Mucosa of stomach (tissue), 1 donor: ENCODE measurements at regions not wholly inside any gene's neighbourhood (a gene's known extent, or its start where the extent isn't known, plus 50 kb on each side); places are given as distances from the start of the nearest gene placed in this dataset.

Experiments
- H3K27me3 ChIP-seq: one replicate; pipeline ENCODE4 v1.7.0; 2013; ENCODE audit warnings: mild to moderate bottlenecking, low read length; ENCODE audit not compliant: control insufficient read depth, insufficient read depth
- H3K36me3 ChIP-seq: one replicate; pipeline ENCODE4 v1.7.0; 2013; ENCODE audit warnings: low read length; ENCODE audit not compliant: control insufficient read depth, insufficient read depth
- H3K4me1 ChIP-seq: one replicate; pipeline ENCODE4 v1.7.0; 2013; ENCODE audit warnings: mild to moderate bottlenecking, low read length; ENCODE audit not compliant: control insufficient read depth, insufficient read depth
- H3K4me3 ChIP-seq: one replicate; pipeline ENCODE4 v1.7.0; 2013; ENCODE audit warnings: low read length
- H3K9ac ChIP-seq: one replicate; pipeline ENCODE4 v1.7.0; 2013; ENCODE audit warnings: mild to moderate bottlenecking, low read length, moderate library complexity
- H3K9me3 ChIP-seq: one replicate; pipeline ENCODE4 v1.7.0; 2013; ENCODE audit warnings: mild to moderate bottlenecking, low read length, moderate library complexity; ENCODE audit not compliant: control insufficient read depth
- donor health status: Pancreatic carcinoma.

GRCh38 chr4:41851621-41852020 is 83.6 kb upstream of the TMEM33 start:
- peaks cover 2% of the 10 kb centered on the region for H3K27me3 ChIP-seq
- H3K9me3 ChIP-seq, result no peaks in the 10 kb centered on the region
- H3K4me3 ChIP-seq, result no peak overlapping the region
- H3K4me1 ChIP-seq, result no peaks in the 10 kb centered on the region
- no peak overlapping the region for H3K9ac ChIP-seq
- H3K36me3 ChIP-seq, result no peaks in the 10 kb centered on the region

DNA sequence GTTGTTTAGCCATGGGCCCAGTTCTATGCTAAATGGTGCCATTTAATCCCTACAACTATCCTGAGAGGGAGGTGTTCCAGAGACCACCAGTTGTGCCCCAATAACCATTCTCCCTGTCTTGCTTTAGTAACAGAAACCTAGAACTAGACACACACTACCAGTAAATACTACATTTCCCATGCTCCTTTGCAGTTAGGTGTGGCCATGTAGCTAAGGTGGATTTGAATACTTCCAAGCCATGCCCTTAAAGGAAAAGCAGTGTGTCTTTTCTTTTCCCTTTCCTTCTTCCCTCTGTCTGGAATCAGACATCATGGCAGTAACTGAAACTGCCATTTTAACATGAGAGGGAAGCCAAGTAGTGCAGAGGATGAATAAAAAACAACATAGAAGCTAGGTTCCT is 90.9 kb upstream of the TMEM33 start:
- no peak overlapping the region for H3K4me3 ChIP-seq
- H3K9me3 ChIP-seq, result no peaks in the 10 kb centered on the region
- no peak overlapping the region for H3K9ac ChIP-seq
- H3K27me3 ChIP-seq, result no peaks in the 10 kb centered on the region
- no peaks in the 10 kb centered on the region for H3K4me1 ChIP-seq
- no peaks in the 10 kb centered on the region for H3K36me3 ChIP-seq

DNA sequence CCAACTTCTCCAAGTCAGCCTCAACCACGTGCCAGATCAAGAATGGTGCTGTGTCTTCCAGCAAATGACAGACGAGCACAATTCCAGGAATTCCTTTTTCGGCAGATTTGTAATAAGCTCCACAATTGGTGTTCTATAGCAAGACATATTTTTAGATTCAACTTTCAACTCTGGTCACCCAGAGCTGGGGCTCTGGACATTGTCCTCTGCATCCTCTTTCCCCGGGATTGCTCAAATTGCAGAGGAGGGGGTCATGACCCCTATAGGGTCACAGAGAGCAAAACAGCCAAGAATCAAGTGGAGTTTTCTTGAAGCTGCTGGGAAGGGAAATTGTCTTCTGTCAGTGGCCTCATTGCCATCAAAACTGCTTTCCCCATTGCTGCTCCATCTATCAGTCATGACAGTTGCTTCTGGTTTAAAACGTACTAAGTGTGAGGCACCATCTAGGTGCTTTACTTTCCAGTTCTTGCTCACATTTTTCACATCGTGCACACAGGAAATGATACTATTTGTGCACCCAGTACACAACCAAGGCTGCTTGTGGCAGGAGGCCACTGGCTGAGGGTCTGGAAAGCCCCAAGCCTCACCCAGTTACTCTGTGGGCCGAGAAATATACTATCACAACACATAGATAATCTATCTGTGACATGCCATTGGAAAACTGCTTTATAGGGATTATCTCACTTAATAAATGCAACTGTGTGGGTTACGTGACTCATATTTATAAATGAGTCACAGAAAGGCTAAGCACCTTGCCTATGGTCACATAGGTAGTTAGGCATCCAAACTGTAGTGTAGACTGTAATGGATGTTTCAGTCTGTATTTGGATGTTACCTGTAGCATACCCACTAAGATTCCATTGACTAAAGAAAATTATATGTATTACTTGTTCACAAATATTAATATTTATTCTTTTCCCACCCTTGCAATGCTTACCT is 91.7 kb upstream of the PHOX2B start:
- Histone ChIP-seq H3K4me3 (no peak overlapping the region), H3K9me3 (no peaks in the 10 kb centered on the region), H3K27me3 (no peaks in the 10 kb centered on the region), H3K36me3 (no peaks in the 10 kb centered on the region), H3K9ac (no peak overlapping the region), H3K4me1 (no peaks in the 10 kb centered on the region)

DNA sequence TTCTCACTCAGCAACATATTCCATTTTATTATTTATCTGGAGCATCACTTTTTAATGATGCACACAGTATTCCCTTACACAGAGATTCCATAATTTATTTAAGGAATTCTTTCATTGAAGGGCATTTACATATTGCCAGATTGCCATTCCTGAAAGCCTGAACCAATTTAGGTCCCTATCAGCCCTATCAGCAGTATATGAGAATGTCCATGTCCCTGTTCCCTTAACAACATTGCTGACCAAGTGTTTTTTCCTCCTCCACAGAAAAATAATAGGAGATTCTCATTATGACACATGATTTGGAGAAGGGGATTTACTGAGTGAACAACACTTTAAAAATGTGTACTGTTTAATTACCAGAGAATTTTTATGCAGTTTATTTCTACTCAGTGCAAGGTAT is 90.1 kb upstream of the PHOX2B start:
- H3K4me1 ChIP-seq, result no peaks in the 10 kb centered on the region
- no peak overlapping the region for H3K9ac ChIP-seq
- no peak overlapping the region for H3K4me3 ChIP-seq
- no peaks in the 10 kb centered on the region for H3K9me3 ChIP-seq
- H3K36me3 ChIP-seq, result no peaks in the 10 kb centered on the region
- H3K27me3 ChIP-seq, result no peaks in the 10 kb centered on the region

- no peaks in the 10 kb centered on the region for H3K4me1 ChIP-seq
- H3K4me3 ChIP-seq, result no peak overlapping the region
- no peaks in the 10 kb centered on the region for H3K9me3 ChIP-seq
- no peaks in the 10 kb centered on the region for H3K36me3 ChIP-seq
- H3K9ac ChIP-seq, result no peak overlapping the region
- no peaks in the 10 kb centered on the region for H3K27me3 ChIP-seq
These were observed 86.9 kb upstream of the PHOX2B start for GRCh38 chr4:41835321-41835995.

DNA sequence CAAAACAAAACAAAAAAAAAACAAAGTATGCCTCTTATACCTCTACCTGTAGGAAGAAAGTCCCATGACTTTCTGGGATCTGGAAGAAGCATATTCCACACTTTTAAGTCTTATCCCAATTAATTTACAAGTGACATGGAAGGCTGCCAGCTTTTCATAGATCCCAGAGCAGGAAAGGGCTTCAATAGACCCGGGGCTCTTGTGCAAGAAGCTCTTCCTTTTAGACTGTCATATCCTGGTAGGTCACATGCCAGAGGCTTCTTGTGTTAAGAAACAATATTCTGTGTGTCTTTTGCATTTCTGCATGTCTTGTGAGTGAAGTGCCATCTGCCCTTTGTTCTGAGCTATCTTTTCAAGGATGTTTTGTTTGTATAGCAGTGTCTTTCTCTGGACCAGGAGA is 84.4 kb upstream of the PHOX2B start:
- no peaks in the 10 kb centered on the region for H3K9me3 ChIP-seq
- no peaks in the 10 kb centered on the region for H3K4me1 ChIP-seq
- no peak overlapping the region for H3K4me3 ChIP-seq
- H3K9ac ChIP-seq, result no peak overlapping the region
- H3K27me3 ChIP-seq, result no peaks in the 10 kb centered on the region
- H3K36me3 ChIP-seq, result no peaks in the 10 kb centered on the region

- Histone ChIP-seq H3K4me3 (no peak overlapping the region), H3K4me1 (no peaks in the 10 kb centered on the region), H3K36me3 (no peaks in the 10 kb centered on the region), H3K9ac (no peak overlapping the region), H3K9me3 (no peaks in the 10 kb centered on the region), H3K27me3 (peaks cover 13% of the 10 kb centered on the region)
These were observed 73.8 kb upstream of the PHOX2B start for GRCh38 chr4:41822325-41822724.

- no peaks in the 10 kb centered on the region for H3K36me3 ChIP-seq
- peaks cover 13% of the 10 kb centered on the region for H3K27me3 ChIP-seq
- H3K4me1 ChIP-seq, result no peaks in the 10 kb centered on the region
- H3K9me3 ChIP-seq, result no peaks in the 10 kb centered on the region
- no peak overlapping the region for H3K4me3 ChIP-seq
- H3K9ac ChIP-seq, result no peak overlapping the region
These were observed 71.9 kb upstream of the PHOX2B start for GRCh38 chr4:41820473-41820872.

GRCh38 chr4:41819621-41820020 is 71.1 kb upstream of the PHOX2B start:
- Histone ChIP-seq H3K4me1 (no peaks in the 10 kb centered on the region), H3K9ac (no peak overlapping the region), H3K27me3 (peaks cover 13% of the 10 kb centered on the region), H3K4me3 (no peak overlapping the region), H3K9me3 (no peaks in the 10 kb centered on the region), H3K36me3 (no peaks in the 10 kb centered on the region)

GRCh38 chr4:41815473-41815872 is 66.9 kb upstream of the PHOX2B start:
- Histone ChIP-seq H3K36me3 (no peaks in the 10 kb centered on the region), H3K27me3 (peaks cover 10% of the 10 kb centered on the region), H3K4me1 (no peaks in the 10 kb centered on the region), H3K4me3 (no peak overlapping the region), H3K9me3 (no peaks in the 10 kb centered on the region), H3K9ac (no peak overlapping the region)

- H3K9me3 ChIP-seq, result no peaks in the 10 kb centered on the region
- no peak overlapping the region for H3K4me3 ChIP-seq
- H3K9ac ChIP-seq, result no peak overlapping the region
- H3K36me3 ChIP-seq, result no peaks in the 10 kb centered on the region
- H3K4me1 ChIP-seq, result no peaks in the 10 kb centered on the region
- peaks cover 10% of the 10 kb centered on the region for H3K27me3 ChIP-seq
These were observed 66.0 kb upstream of the PHOX2B start for GRCh38 chr4:41814565-41814964.

DNA sequence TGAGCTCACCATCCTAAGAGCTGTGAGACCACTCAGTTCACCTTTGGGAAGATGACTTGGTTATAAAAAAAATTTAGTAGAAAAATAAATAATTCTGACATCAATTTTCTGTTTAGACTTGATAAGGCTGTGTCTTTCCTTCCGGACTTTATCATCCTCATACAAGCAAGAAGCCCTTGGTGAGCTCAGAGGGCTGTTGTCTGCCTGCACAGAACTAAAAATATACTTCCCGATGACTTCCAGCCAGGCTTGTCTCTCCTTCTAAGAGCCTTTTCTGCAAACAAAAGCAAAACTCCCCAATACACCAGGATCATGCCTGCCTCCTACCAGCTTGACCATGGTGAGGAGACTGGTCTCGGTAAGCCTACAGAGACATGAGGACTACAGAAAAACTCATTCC is 58.3 kb upstream of the PHOX2B start:
- no peaks in the 10 kb centered on the region for H3K27me3 ChIP-seq
- H3K9me3 ChIP-seq, result no peaks in the 10 kb centered on the region
- no peaks in the 10 kb centered on the region for H3K36me3 ChIP-seq
- no peak overlapping the region for H3K9ac ChIP-seq
- no peak overlapping the region for H3K4me3 ChIP-seq
- H3K4me1 ChIP-seq, result no peaks in the 10 kb centered on the region
